Fibroblast of skin of right biceps (primary cell): ENCODE measurements at regions not wholly inside any gene's neighbourhood (a gene's known extent, or its start where the extent isn't known, plus 50 kb on each side); places are given as distances from the start of the nearest gene placed in this dataset.
A peak's percentile ranks its signal among the peaks of the same experiment; 100 is the strongest.

Experiments used
- DNase-seq: peaks from one replicate; pipeline ENCODE4 v3.0.0-alpha.2; 2013

- no peak for DNase-seq
Observed at GRCh38 chr4:71162386-71162785, 168.9 kb downstream of the DCK start.

GRCh38 chr4:71163317-71163716, 169.9 kb downstream of the DCK start:
- peak; percentile 22 for DNase-seq

- no peak for DNase-seq
Observed at GRCh38 chr4:71167083-71167482, 171.7 kb upstream of the SLC4A4 start.

GRCh38 chr4:71171592-71171991, 167.2 kb upstream of the SLC4A4 start:
- DNase-seq = no peak

- DNase-seq = no peak
Observed at GRCh38 chr4:71181332-71181731, 157.5 kb upstream of the SLC4A4 start.

GRCh38 chr4:71184195-71184781, 154.5 kb upstream of the SLC4A4 start:
- peak; percentile 69 for DNase-seq

- DNase-seq = no peak
Observed at GRCh38 chr4:71185037-71185436, 153.8 kb upstream of the SLC4A4 start.

- no peak for DNase-seq
Observed at GRCh38 chr4:71186257-71186565, 152.6 kb upstream of the SLC4A4 start.

- DNase-seq = peak; percentile 67
Observed at GRCh38 chr4:71186566-71187403, 152.0 kb upstream of the SLC4A4 start.

GRCh38 chr4:71187404-71188155, 151.2 kb upstream of the SLC4A4 start:
- DNase-seq = peak; percentile 58

- no peak for DNase-seq
Observed at GRCh38 chr4:71188156-71188640, 150.6 kb upstream of the SLC4A4 start.

- DNase-seq = no peak
Observed at GRCh38 chr4:71188951-71189350, 149.9 kb upstream of the SLC4A4 start.

- peak; percentile 61 for DNase-seq
Observed at GRCh38 chr4:71189471-71189870, 149.3 kb upstream of the SLC4A4 start.

GRCh38 chr4:71194454-71194853, 144.4 kb upstream of the SLC4A4 start:
- DNase-seq = no peak

GRCh38 chr4:71195924-71196323, 142.9 kb upstream of the SLC4A4 start:
- peak; percentile 95 for DNase-seq

GRCh38 chr4:71198958-71199357, 139.9 kb upstream of the SLC4A4 start:
- no peak for DNase-seq

- DNase-seq = no peak
Observed at GRCh38 chr4:71201057-71201456, 137.8 kb upstream of the SLC4A4 start.

- DNase-seq = peak; percentile 43
Observed at GRCh38 chr4:71201817-71202576, 136.8 kb upstream of the SLC4A4 start.

- peak; percentile 67 for DNase-seq
Observed at GRCh38 chr4:71202705-71203104, 136.1 kb upstream of the SLC4A4 start.

GRCh38 chr4:71204056-71204455, 134.8 kb upstream of the SLC4A4 start:
- DNase-seq = no peak

GRCh38 chr4:71206763-71207162, 132.1 kb upstream of the SLC4A4 start:
- peak; percentile 88 for DNase-seq

GRCh38 chr4:71209161-71209560, 129.7 kb upstream of the SLC4A4 start:
- DNase-seq = peak; percentile 87

- peak; percentile 61 for DNase-seq
Observed at GRCh38 chr4:71210823-71211222, 128.0 kb upstream of the SLC4A4 start.
